ENCODE measurements at regions not wholly inside any gene's neighbourhood (a gene's known extent, or its start where the extent isn't known, plus 50 kb on each side); places are given as distances from the start of the nearest gene placed in this dataset.

- TF ChIP-seq CTCF (IDR thresholded peaks at IDR 0.05), result no peak
- no peak for TF ChIP-seq EP300 (IDR thresholded peaks at IDR 0.05)
- no peak for TF ChIP-seq POLR2A (IDR thresholded peaks at IDR 0.05)
Observed at GRCh38 chr3:177388209-177388608, 190.9 kb upstream of the TBL1XR1 start.
